Thoracic aorta (tissue), 2 donors: ENCODE measurements at regions not wholly inside any gene's neighbourhood (a gene's known extent, or its start where the extent isn't known, plus 50 kb on each side); places are given as distances from the start of the nearest gene placed in this dataset.

Experiments
- ATAC-seq: fragments of 150-250 bp; one replicate; pipeline ENCODE4 v1.8.0; 2017; ENCODE audit warnings: low read depth; ENCODE audit not compliant: insufficient number of reproducible peaks, low FRiP score
- DNase-seq: peaks from one replicate; pipeline ENCODE4 v3.0.0-alpha.2; 2020; ENCODE audit warnings: low spot score
- H3K27ac ChIP-seq, 2 donors: fragments of 200-600 bp; sonication (generic); 1 replicate in 1 of 2; 2 replicates in 1 of 2; pipeline ENCODE4 v1.5.1; 2016; ENCODE audit warnings: mild to moderate bottlenecking in 2 of 2, moderate library complexity in 2 of 2
- H3K27me3 ChIP-seq: fragments of 200-600 bp; sonication (generic); replicated peaks from 2 replicates; pipeline ENCODE4 v1.6.0; 2016; ENCODE audit warnings: mild to moderate bottlenecking; ENCODE audit not compliant: insufficient read depth
- H3K36me3 ChIP-seq: fragments of 200-600 bp; sonication (generic); one replicate; pipeline ENCODE4 v1.5.1; 2016
- H3K4me1 ChIP-seq, 2 donors: fragments of 200-600 bp; sonication (generic); 1 replicate in 1 of 2; 2 replicates in 1 of 2; pipeline versions ENCODE4 v1.5.1 to v1.6.0; 2016; ENCODE audit warnings: low read depth in 2 of 2, mild to moderate bottlenecking in 1 of 2; ENCODE audit not compliant: control insufficient read depth in 1 of 2
- H3K4me3 ChIP-seq: fragments of 200-600 bp; sonication (generic); 2 replicates; pipeline ENCODE4 v1.5.1; 2016; ENCODE audit warnings: mild to moderate bottlenecking
- H3K9me3 ChIP-seq: fragments of 200-600 bp; sonication (generic); 2 replicates; pipeline ENCODE4 v1.5.1; 2016
- CTCF ChIP-seq: fragments of 200-600 bp; sonication (generic); IDR thresholded peaks from one replicate; pipeline ENCODE4 v1.5.1; 2019; ENCODE audit warnings: antibody characterized with exemption

GRCh38 chr7:81926-82756, 110.2 kb upstream of the FAM20C start:
- Histone ChIP-seq H3K9me3 (no peaks in the 10 kb centered on the region), H3K4me3 (no peak overlapping the region), H3K36me3 (no peaks in the 10 kb centered on the region), H3K4me1 (no peaks in the 10 kb centered on the region), H3K27me3 (no peaks in the 10 kb centered on the region), H3K27ac (no peak overlapping the region)
- no peak for TF ChIP-seq CTCF
- ATAC-seq (no peak), DNase-seq (no peak)

- Histone ChIP-seq H3K36me3 (no peaks in the 10 kb centered on the region), H3K9me3 (no peaks in the 10 kb centered on the region), H3K4me3 (no peak overlapping the region), H3K27me3 (no peaks in the 10 kb centered on the region), H3K4me1 (no peaks in the 10 kb centered on the region), H3K27ac (no peak overlapping the region)
- ATAC-seq, result no peak
- no peak for TF ChIP-seq CTCF
- no peak for DNase-seq
These were observed 109.6 kb upstream of the FAM20C start for GRCh38 chr7:82757-83155.

GRCh38 chr7:83441-83840, 108.9 kb upstream of the FAM20C start:
- no peaks in the 10 kb centered on the region for H3K27me3 ChIP-seq
- H3K36me3 ChIP-seq, result no peaks in the 10 kb centered on the region
- TF ChIP-seq CTCF, result no peak
- H3K4me3 ChIP-seq, result no peak overlapping the region
- no peak for ATAC-seq
- H3K27ac ChIP-seq, result no peak overlapping the region
- H3K4me1 ChIP-seq, result peaks cover under 1 to 4% of the 10 kb centered on the region in 2 donors
- no peak for DNase-seq
- H3K9me3 ChIP-seq, result no peaks in the 10 kb centered on the region

GRCh38 chr7:83861-84632, 108.3 kb upstream of the FAM20C start:
- TF ChIP-seq CTCF, result no peak
- Histone ChIP-seq H3K36me3 (no peaks in the 10 kb centered on the region), H3K27me3 (no peaks in the 10 kb centered on the region), H3K4me1 (peaks cover 7 to 10% of the 10 kb centered on the region in 2 donors), H3K27ac (no peak overlapping the region), H3K9me3 (no peaks in the 10 kb centered on the region), H3K4me3 (no peak overlapping the region)
- DNase-seq, result no peak
- no peak for ATAC-seq

- DNase-seq (no peak), ATAC-seq (no peak)
- Histone ChIP-seq H3K27me3 (no peaks in the 10 kb centered on the region), H3K27ac (no peak overlapping the region), H3K36me3 (no peaks in the 10 kb centered on the region), H3K9me3 (no peaks in the 10 kb centered on the region), H3K4me1 (peaks cover 12 to 16% of the 10 kb centered on the region in 2 donors), H3K4me3 (no peak overlapping the region)
- TF ChIP-seq CTCF, result no peak
These were observed 107.7 kb upstream of the FAM20C start for GRCh38 chr7:84633-85020.
